IPS DF 19.7 (cell line): ENCODE measurements at regions not wholly inside any gene's neighbourhood (a gene's known extent, or its start where the extent isn't known, plus 50 kb on each side); places are given as distances from the start of the nearest gene placed in this dataset.

Experiments used
- DNase-seq: peaks from one replicate; pipeline ENCODE4 v3.0.0-alpha.2; 2013; ENCODE audit warnings: low read depth, low spot score

GRCh38 chr2:57802243-57802642 lies 244.4 kb upstream of the VRK2 start:
- DNase-seq, result no peak

- no peak for DNase-seq
Observed at GRCh38 chr2:57804971-57805370, 241.6 kb upstream of the VRK2 start.

DNA sequence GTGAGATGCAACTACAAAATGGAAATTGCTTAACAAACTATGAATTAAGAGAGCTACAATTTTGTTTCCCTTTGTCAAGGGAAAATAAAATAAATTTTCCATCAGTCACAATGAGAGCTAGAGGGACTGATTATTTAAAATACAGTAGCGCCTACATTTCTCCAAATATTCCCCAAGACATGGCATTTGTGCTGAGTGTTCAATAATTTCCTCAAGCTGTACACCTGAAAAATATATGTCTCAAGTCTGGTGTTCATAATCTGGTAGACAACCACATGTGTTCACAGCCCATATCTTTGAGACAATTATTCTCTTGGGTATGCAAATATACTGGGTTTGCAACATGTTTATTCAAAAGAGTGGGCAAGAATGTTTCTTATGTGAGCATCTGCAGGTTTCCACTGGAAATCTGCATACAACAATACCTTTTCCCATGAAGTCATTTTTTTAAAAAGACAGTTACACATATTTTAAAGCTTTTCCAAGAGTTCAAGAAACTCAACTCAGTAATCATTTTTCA lies 240.1 kb upstream of the VRK2 start:
- DNase-seq, result no peak

DNA sequence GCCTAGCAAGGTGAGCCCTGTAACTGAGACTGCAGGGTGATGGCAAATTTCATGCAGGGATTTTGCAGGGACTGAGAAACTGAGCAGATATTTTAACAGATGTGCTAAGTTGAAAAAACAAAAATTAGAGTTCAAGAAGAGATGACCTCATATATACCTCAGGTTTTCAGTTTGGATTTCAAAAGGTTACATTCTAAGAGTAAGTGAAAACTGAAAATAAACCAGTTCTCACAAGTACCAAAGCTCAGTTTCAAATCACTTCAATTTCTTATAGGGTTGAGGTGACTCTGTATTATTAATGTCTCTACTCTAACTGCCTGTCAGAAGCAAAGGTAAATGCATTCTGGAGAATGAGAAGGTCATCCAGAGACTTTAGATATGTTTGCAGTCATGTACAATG lies 237.4 kb upstream of the VRK2 start:
- no peak for DNase-seq

DNA sequence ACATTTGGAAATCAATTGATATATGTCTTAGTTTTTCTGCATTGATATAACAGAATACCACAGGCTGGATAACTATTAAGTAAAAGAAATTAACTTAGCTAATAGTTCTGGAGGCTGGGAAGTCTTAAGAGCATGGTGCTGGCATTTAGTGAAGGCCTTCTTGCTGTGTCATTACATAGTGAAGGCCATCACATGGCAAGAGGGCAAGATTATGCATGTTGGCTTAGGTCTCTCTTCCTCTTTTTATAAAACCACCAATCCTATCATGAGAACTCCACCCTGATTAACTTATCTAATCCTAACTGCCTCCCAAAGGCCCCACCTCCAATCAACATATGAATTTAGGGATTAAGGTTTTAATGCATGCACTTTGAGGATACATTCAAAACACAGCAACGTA lies 225.5 kb upstream of the VRK2 start:
- no peak for DNase-seq

DNA sequence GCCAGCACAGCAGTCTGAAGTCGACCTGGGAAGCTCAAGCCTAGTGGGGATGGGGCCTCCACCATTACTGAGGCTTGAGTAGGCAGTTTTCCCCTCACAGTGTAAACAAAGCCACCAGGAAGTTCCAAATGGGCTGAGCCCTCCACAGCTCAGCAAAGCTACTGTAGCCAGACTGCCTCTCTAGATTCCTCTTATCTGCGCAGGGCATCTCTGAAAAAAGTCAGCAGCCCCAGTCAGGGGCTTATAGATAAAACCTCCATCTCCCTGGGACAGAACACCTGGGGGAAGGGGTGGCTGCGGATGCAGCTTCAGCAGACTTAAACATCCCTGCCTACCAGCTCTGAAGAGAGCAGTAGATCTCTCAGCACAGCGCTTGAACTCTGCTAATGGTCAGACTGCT lies 218.4 kb upstream of the VRK2 start:
- no peak for DNase-seq

DNA sequence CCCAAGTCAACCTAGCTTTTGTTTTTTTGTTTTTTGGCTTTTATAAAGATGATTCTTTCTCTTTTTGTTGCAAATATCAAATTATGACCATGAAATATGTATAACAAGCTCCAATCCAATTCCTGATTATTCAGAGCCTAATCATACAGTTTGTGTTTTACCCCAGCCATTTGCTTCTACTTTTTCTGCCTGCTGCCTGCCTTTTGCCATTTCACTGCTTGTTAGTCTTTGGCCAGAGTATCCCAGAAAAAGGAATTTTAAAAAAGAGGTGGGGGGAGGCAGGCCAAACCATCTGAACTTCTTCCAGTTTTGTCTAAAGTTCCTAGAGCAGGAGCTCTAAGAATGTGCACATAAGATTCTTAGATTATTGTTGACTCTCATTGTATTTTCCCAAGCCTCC lies 211.9 kb upstream of the VRK2 start:
- no peak for DNase-seq

DNA sequence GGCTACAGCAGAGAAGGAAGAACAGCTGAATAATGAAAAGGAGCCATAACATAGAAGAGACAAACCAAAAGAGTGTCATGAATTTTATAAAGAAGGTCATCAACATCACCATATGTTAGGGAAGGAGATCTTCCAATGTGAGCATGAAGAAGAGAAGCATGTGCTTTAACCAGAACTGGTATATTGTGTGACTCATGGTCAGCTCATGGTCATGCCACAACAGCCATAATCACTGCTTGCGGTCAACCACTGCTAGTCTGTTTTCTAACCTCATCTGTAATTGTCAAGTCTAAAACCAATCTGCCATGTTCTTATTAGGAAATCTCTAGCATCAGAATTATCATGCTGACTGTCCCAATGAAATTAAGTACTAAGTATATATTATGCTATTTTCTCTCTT lies 204.1 kb upstream of the VRK2 start:
- no peak for DNase-seq

DNA sequence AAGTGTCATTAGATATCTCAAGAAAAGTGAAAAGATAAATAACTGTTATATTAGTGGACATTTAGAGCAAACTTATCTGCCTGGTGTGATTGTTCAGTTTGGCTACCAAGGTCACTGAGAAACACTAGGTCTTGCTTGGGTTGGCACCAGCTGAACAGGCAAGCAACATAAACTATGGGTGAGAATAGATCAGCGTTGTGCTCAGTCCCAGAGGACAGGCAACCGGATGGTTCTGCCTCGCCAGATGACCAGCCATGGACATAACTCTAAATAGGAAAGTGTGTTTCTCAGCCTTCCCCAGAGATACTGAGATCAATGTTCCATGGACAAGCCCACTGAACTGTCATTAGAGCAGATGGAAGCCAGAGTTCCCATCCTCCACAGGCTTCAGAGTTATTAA lies 203.4 kb upstream of the VRK2 start:
- no peak for DNase-seq

DNA sequence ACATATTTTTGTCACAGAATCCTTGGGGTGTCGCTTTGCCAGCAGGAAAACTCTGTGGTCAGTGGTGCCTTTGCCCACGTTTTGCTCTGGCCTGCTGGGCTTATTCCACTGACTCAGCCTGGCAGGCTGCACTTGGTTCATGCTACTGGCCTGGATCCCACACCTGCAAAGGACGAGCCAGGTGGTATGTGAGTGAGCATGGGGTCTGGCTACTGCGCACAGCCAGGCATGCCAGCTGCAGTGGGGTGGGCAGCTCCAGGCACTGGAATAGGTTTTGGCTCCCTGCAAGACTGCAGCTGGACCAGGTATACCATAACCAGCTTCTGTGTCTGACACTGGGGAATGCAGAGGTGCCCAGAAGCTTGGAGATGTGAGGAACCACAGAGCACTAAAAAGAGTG lies 197.9 kb upstream of the VRK2 start:
- no peak for DNase-seq

DNA sequence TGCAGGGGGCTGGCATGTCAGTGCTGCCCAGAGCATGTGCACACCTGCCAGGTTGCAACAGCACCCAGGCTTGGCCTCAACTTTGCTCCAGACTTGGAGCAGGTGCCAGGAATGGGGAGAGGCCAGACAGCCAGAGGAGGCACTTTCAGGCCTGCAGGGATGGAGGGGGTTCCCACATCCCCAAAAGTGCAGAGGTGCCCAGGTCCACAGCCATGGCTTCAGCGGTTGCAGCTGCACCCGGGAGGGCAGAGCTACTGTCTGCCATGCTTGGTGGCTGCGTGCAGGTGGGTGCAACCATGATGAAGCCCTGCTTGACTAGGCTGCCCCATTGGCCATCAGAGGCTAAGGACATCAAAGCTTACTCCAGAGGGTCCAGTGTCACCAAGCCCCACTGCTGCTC lies 196.8 kb upstream of the VRK2 start:
- no peak for DNase-seq

GRCh38 chr2:57850415-57851130 lies 196.0 kb upstream of the VRK2 start:
- no peak for DNase-seq

GRCh38 chr2:57855212-57855611 lies 191.4 kb upstream of the VRK2 start:
- no peak for DNase-seq

- DNase-seq, result no peak
Observed at GRCh38 chr2:57859755-57860154, 186.9 kb upstream of the VRK2 start.

GRCh38 chr2:57862153-57862552 lies 184.5 kb upstream of the VRK2 start:
- no peak for DNase-seq

GRCh38 chr2:57862727-57863126 lies 183.9 kb upstream of the VRK2 start:
- no peak for DNase-seq

DNA sequence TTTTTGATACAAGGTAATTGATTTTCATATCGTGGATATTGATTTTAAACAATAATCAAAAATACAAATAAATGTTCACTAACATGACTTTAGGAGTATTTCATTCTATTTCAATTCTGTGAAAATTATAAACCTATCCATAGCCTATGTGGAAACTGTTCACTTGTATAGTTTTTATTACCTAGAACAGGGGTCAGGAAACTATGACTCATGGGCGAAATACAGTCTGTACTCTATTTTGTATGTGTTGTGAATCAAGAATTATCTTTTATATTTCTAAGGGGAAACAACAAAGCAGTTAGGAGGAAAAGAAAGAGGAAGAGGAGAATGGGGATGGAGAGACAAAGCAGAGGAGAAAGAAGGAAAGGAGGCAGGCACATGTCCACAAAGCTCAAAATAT lies 181.7 kb upstream of the VRK2 start:
- no peak for DNase-seq

DNA sequence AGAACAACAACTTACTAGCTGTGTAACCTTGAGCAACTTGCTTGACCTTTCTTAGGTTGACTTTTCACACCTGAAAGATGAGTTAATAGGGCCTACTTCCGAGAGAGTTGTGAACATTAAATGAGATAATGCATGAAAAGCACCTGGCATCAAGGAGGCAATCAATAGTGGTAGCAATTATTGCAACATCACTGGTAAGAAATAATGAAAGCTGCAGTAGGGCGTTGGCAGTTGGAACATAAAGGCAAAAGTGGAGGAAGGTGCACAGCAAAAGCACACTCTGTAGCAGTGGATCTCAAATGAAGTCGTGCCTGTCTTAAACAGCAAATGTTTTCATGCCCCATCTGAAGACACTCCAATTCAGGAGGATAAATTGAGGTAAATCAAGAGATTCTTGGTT lies 178.9 kb upstream of the VRK2 start:
- no peak for DNase-seq

DNA sequence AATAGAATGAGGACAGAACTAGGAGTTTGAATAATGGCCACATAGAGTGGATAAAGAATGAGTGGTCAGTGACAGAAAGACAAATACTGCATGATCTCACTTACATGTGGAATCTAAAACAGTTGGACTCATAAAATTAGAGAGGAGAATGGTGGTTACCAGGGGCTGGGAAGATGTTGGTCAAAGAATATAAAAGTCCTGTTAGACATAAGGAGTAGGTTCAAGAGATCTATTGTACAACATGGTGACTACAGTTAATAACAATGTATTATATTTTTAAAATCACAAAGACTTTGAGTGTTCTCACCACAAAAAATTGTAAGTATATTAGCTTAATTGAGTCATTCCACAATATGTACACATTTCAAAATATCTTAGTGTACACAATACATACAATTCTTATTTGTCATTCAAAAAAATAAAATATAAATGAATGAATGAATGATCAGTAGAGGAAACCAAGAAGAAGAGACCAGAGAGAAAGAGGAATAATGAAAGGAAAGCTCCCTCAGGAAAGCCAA lies 177.9 kb upstream of the VRK2 start:
- no peak for DNase-seq

DNA sequence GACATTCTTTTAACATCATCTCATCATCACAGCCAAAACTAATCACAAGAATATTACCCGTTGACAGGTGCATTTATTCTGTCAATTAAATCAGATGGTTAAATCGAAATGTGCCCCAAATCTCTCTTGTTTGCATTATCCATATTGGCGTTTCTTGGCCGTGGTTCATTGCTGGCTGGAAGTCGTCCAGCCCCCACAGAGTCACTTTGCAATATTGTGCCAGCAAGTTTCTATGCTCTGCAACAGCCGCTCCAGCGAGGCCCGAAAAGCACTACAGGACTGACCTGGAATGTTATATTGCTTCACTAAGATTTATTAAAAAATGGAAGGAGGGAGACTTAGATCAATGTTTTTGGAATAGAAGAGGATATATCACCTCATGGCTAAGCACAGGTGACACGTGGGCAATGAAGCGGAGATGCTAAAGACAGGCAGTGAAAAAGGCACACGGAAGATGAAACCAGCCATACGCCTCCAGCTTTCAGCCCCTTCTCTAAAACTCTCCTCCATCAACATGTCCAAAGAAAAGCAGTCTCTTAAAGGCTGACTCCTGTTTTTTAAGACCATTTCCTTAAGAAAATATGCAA lies 176.8 kb upstream of the VRK2 start:
- DNase-seq, result no peak

GRCh38 chr2:57876313-57876712 lies 170.3 kb upstream of the VRK2 start:
- DNase-seq, result no peak

GRCh38 chr2:57877811-57878170 lies 168.8 kb upstream of the VRK2 start:
- no peak for DNase-seq

DNA sequence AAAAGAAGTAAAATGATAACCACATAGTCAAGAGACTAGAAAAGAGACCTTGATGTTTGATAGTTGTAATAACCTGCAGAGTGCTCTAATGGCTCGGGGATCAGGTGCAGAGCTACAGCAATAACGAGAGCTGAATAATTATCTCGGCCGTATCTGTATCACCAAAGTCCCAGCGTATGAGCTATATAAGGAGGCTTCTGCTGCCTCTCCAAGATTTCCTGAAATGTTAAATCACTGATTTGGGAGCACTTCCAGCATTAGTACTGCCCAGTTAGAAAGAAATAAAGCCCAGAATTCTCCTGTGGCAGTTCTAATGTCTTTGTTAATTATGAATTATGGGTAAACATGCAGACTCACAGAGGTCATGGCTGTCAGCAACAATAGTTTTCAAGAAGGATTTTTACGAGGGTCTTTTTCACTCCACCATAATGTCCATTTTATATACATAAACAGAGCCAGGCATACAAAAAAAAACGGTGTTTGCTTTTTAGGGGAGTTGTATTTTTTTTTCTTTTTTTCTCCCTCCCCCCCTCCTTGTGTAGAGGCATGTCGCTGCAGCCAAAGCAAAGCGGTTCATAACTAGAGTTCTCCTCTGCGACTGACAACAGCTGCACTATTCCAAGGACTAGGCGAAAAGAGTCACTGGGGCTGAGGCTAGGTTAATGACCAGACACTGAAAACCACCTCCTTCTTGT lies 168.3 kb upstream of the VRK2 start:
- no peak for DNase-seq
